Tibial nerve (tissue), 4 donors: ENCODE measurements at regions not wholly inside any gene's neighbourhood (a gene's known extent, or its start where the extent isn't known, plus 50 kb on each side); places are given as distances from the start of the nearest gene placed in this dataset.

ENCODE experiments used
- DNase-seq, 2 donors: peaks; one replicate each; pipeline ENCODE4 v3.0.0-alpha.2; 2019; ENCODE audit warnings: low spot score in 2 of 2
- H3K27ac ChIP-seq, 4 donors: fragments of 200-600 bp; sonication (generic) in 3 of 4; one replicate each; pipeline ENCODE4 v1.5.1; 2017 to 2019; ENCODE audit warnings: mild to moderate bottlenecking in 1 of 4
- H3K27me3 ChIP-seq, 2 donors: fragments of 200-600 bp; sonication (generic) in 1 of 2; one replicate each; pipeline versions ENCODE4 v1.5.1 to v1.6.0; 2017 to 2019
- H3K36me3 ChIP-seq, 3 donors: fragments of 200-600 bp; sonication (generic); one replicate each; pipeline ENCODE4 v1.5.1; 2018 to 2019
- H3K4me1 ChIP-seq, 4 donors: fragments of 200-600 bp; sonication (generic) in 3 of 4; one replicate each; pipeline ENCODE4 v1.5.1; 2017 to 2019
- H3K4me3 ChIP-seq, 4 donors: fragments of 200-600 bp; sonication (generic) in 3 of 4; one replicate each; pipeline ENCODE4 v1.5.1; 2017 to 2019; ENCODE audit warnings: mild to moderate bottlenecking in 1 of 4, moderate library complexity in 1 of 4
- H3K9me3 ChIP-seq, 4 donors: fragments of 200-600 bp; sonication (generic) in 3 of 4; one replicate each; pipeline ENCODE4 v1.5.1; 2017 to 2019
- CTCF ChIP-seq, 5 experiments: fragments of 200-600 bp in 3 of 5; fragments of 450-650 bp in 2 of 5; sonication (generic) in 3 of 5; IDR thresholded peaks; one replicate each; pipeline ENCODE4 v1.5.1; 2016 to 2019; ENCODE audit warnings: antibody characterized with exemption in 5 of 5, mild to moderate bottlenecking in 3 of 5, moderate library complexity in 2 of 5
- EP300 ChIP-seq, 2 donors: sonication (generic); formaldehyde crosslinking; IDR thresholded peaks; one replicate each; pipeline ENCODE4 v1.6.1; 2017; ENCODE audit warnings: antibody characterized with exemption in 2 of 2, mild to moderate bottlenecking in 1 of 2
- POLR2A ChIP-seq, 2 donors: fragments of 450-650 bp; IDR thresholded peaks; one replicate each; pipeline ENCODE4 v1.6.1; 2017; ENCODE audit warnings: antibody characterized with exemption in 2 of 2, mild to moderate bottlenecking in 2 of 2, moderate library complexity in 2 of 2
- WGBS, 2 donors: methylation state at CpG; one replicate each; pipeline ENCODE4 v1.1.5; 2018; 5-methylcytosine and 5-hydroxymethylcytosine counted together

- DNase-seq = no peak
- H3K27me3 ChIP-seq = no peaks in the 10 kb centered on the region
- TF ChIP-seq POLR2A (IDR thresholded peaks at IDR 0.05) (no peak), EP300 (IDR thresholded peaks at IDR 0.05) (no peak), CTCF (IDR thresholded peaks at IDR 0.05) (no peak)
- H3K4me1 ChIP-seq = no peaks in the 10 kb centered on the region
- 52 to 53% methylated on average over 5 of the region's 5 CpGs for WGBS, 2 donors
- H3K36me3 ChIP-seq = no peaks in the 10 kb centered on the region
- H3K9me3 ChIP-seq = no peaks in the 10 kb centered on the region
- no peak overlapping the region for H3K4me3 ChIP-seq
- H3K27ac ChIP-seq = no peak overlapping the region
Observed at GRCh38 chr4:104032896-104033295, 313.1 kb upstream of the TACR3 start.

GRCh38 chr4:104025251-104025650 lies 305.5 kb upstream of the TACR3 start:
- no peaks in the 10 kb centered on the region for H3K36me3 ChIP-seq
- no peak for DNase-seq
- no peak overlapping the region for H3K27ac ChIP-seq
- no peak for TF ChIP-seq EP300 (IDR thresholded peaks at IDR 0.05)
- TF ChIP-seq POLR2A (IDR thresholded peaks at IDR 0.05) = no peak
- TF ChIP-seq CTCF (IDR thresholded peaks at IDR 0.05) = no peak
- H3K4me1 ChIP-seq = no peaks in the 10 kb centered on the region
- no peaks in the 10 kb centered on the region for H3K9me3 ChIP-seq
- H3K27me3 ChIP-seq = no peaks in the 10 kb centered on the region
- no peak overlapping the region for H3K4me3 ChIP-seq

GRCh38 chr4:104022831-104023230 lies 303.0 kb upstream of the TACR3 start:
- DNase-seq = no peak
- no peaks in the 10 kb centered on the region for H3K9me3 ChIP-seq

GRCh38 chr4:104022226-104022625 lies 302.4 kb upstream of the TACR3 start:
- no peak overlapping the region for H3K27ac ChIP-seq
- WGBS, 2 donors = 47 to 56% methylated on average over 2 of the region's 2 CpGs
- H3K9me3 ChIP-seq = no peaks in the 10 kb centered on the region
- H3K4me1 ChIP-seq = no peaks in the 10 kb centered on the region
- H3K36me3 ChIP-seq = no peaks in the 10 kb centered on the region
- H3K4me3 ChIP-seq = no peak overlapping the region
- no peak for DNase-seq
- TF ChIP-seq POLR2A (IDR thresholded peaks at IDR 0.05) (no peak), EP300 (IDR thresholded peaks at IDR 0.05) (no peak), CTCF (IDR thresholded peaks at IDR 0.05) (no peak)
- no peaks in the 10 kb centered on the region for H3K27me3 ChIP-seq

More at GRCh38 chr4:104022831-104023230, 303.0 kb upstream of the TACR3 start:
- no peak overlapping the region for H3K27ac ChIP-seq
- H3K36me3 ChIP-seq = no peaks in the 10 kb centered on the region
- 57 to 64% methylated on average over 4 of the region's 4 CpGs for WGBS, 2 donors
- H3K4me1 ChIP-seq = no peaks in the 10 kb centered on the region
- no peak overlapping the region for H3K4me3 ChIP-seq
- no peaks in the 10 kb centered on the region for H3K27me3 ChIP-seq
- no peak for TF ChIP-seq EP300 (IDR thresholded peaks at IDR 0.05)
- TF ChIP-seq CTCF (IDR thresholded peaks at IDR 0.05) = no peak
- no peak for TF ChIP-seq POLR2A (IDR thresholded peaks at IDR 0.05)

- Histone ChIP-seq H3K27me3 (no peaks in the 10 kb centered on the region), H3K36me3 (no peaks in the 10 kb centered on the region), H3K27ac (no peak overlapping the region), H3K4me1 (no peaks in the 10 kb centered on the region), H3K4me3 (no peak overlapping the region), H3K9me3 (no peaks in the 10 kb centered on the region)
- 94% methylated on average over 3 of the region's 3 CpGs for WGBS, 2 donors
- TF ChIP-seq CTCF (IDR thresholded peaks at IDR 0.05) = no peak
- no peak for TF ChIP-seq EP300 (IDR thresholded peaks at IDR 0.05)
- TF ChIP-seq POLR2A (IDR thresholded peaks at IDR 0.05) = no peak
- no peak for DNase-seq
Observed at GRCh38 chr4:104020641-104021040, 300.9 kb upstream of the TACR3 start.
